Stimulated activated CD8-positive, alpha-beta memory T cell treated with anti-CD3 and anti-CD28 coated beads, Interleukin-4, amount 100 ng/mL, for 48 hours (primary cell): ENCODE measurements at regions not wholly inside any gene's neighbourhood (a gene's known extent, or its start where the extent isn't known, plus 50 kb on each side); places are given as distances from the start of the nearest gene placed in this dataset.
"Not testable (repeated sequence)": the region's sequence is repeated elsewhere in the genome, so short reads cannot be mapped to it uniquely, and the experiment has no call there.

Experiments used
- DNase-seq: peaks from one replicate; pipeline ENCODE4 v3.0.0-alpha.2; 2020

GRCh38 chr2:8369522-8369921 is 312.3 kb upstream of the ID2 start:
- DNase-seq = no peak

- DNase-seq = no peak
Observed at GRCh38 chr2:8370258-8370802, 311.5 kb upstream of the ID2 start.

- no peak for DNase-seq
Observed at GRCh38 chr2:8371653-8372052, 310.2 kb upstream of the ID2 start.

GRCh38 chr2:8374782-8375181 is 307.1 kb upstream of the ID2 start:
- DNase-seq = no peak

GRCh38 chr2:8376603-8377410 is 305.0 kb upstream of the ID2 start:
- DNase-seq = no peak

- no peak for DNase-seq
Observed at GRCh38 chr2:8378016-8378810, 303.6 kb upstream of the ID2 start.

GRCh38 chr2:8379128-8379527 is 302.7 kb upstream of the ID2 start:
- no peak for DNase-seq

- DNase-seq = no peak
Observed at GRCh38 chr2:8379549-8379948, 302.3 kb upstream of the ID2 start.

GRCh38 chr2:8380026-8380425 is 301.8 kb upstream of the ID2 start:
- no peak for DNase-seq

- DNase-seq = no peak
Observed at GRCh38 chr2:8380566-8380965, 301.3 kb upstream of the ID2 start.

- no peak for DNase-seq
Observed at GRCh38 chr2:8382485-8382884, 299.4 kb upstream of the ID2 start.

GRCh38 chr2:8386748-8387147 is 295.1 kb upstream of the ID2 start:
- not testable (repeated sequence) for DNase-seq

GRCh38 chr2:8388781-8389180 is 293.1 kb upstream of the ID2 start:
- DNase-seq = no peak

- DNase-seq = no peak
Observed at GRCh38 chr2:8389431-8390108, 292.3 kb upstream of the ID2 start.

GRCh38 chr2:8391126-8391525 is 290.7 kb upstream of the ID2 start:
- no peak for DNase-seq

- DNase-seq = no peak
Observed at GRCh38 chr2:8391584-8391983, 290.3 kb upstream of the ID2 start.

- DNase-seq = no peak
Observed at GRCh38 chr2:8392098-8392866, 289.6 kb upstream of the ID2 start.

GRCh38 chr2:8393506-8393905 is 288.4 kb upstream of the ID2 start:
- no peak for DNase-seq

GRCh38 chr2:8394131-8394530 is 287.7 kb upstream of the ID2 start:
- no peak for DNase-seq

GRCh38 chr2:8394569-8395359 is 287.1 kb upstream of the ID2 start:
- no peak for DNase-seq

GRCh38 chr2:8395718-8396117 is 286.1 kb upstream of the ID2 start:
- no peak for DNase-seq
